ENCODE measurements at regions not wholly inside any gene's neighbourhood (a gene's known extent, or its start where the extent isn't known, plus 50 kb on each side); places are given as distances from the start of the nearest gene placed in this dataset.

GRCh38 chr13:109516186-109516585 is 270.2 kb downstream of the IRS2 start:
- Histone ChIP-seq H3K23ac (ENCODE audit: low read length) (no peak overlapping the region), H3K79me1 (ENCODE audit: low read length) (no peaks in the 10 kb centered on the region), H3K18ac (ENCODE audit: low read length) (no peak overlapping the region), H2BK5ac (ENCODE audit: low read depth, low read length, poor library complexity) (no peak overlapping the region), H3K4me1 (ENCODE audit: control insufficient read depth in 1 of 2, insufficient read depth in 2 of 2, low read length in 2 of 2) (no peaks in the 10 kb centered on the region), H3K27me3 (ENCODE audit: insufficient read depth, low read length) (no peaks in the 10 kb centered on the region), H2AK5ac (ENCODE audit: low read length) (no peak overlapping the region), H4K91ac (ENCODE audit: low read depth, low read length) (no peak overlapping the region), H4K12ac (ENCODE audit: low read depth, low read length) (no peak overlapping the region), H4K8ac (ENCODE audit: low read depth, low read length) (no peak overlapping the region), H3K9ac (ENCODE audit: low read length) (no peak overlapping the region), H2BK12ac (ENCODE audit: low read length) (no peak overlapping the region), H3K36me3 (ENCODE audit: control insufficient read depth in 1 of 2, insufficient read depth in 2 of 2, low read length in 2 of 2) (no peaks in the 10 kb centered on the region), H3K4me2 (ENCODE audit: low read length) (no peak overlapping the region), H3K4me3 (ENCODE audit: low read depth, low read length) (no peak overlapping the region), H3K79me2 (ENCODE audit: control insufficient read depth, insufficient read depth, low read length, poor library complexity) (no peaks in the 10 kb centered on the region), H2AFZ (ENCODE audit: insufficient read depth, low read length, poor library complexity) (no peak overlapping the region), H3K9me3 (ENCODE audit: insufficient read depth, low read depth, low read length) (no peaks in the 10 kb centered on the region), H3K4ac (ENCODE audit: low read depth, low read length) (no peak overlapping the region), H3K27ac (ENCODE audit: low read depth, low read length) (no peak overlapping the region), H2BK120ac (ENCODE audit: insufficient read depth, low read length, poor library complexity) (no peak overlapping the region), H3K14ac (ENCODE audit: low read length) (no peak overlapping the region)
- WGBS (ENCODE audit: extremely low coverage, insufficient coverage, insufficient read length) = no CpG with 5 or more reads among the region's 4 CpGs
- DNase-seq = peak in 1 of 2 donors; percentile 18

- Histone ChIP-seq H3K18ac (ENCODE audit: low read length) (no peak overlapping the region), H2BK5ac (ENCODE audit: low read depth, low read length, poor library complexity) (no peak overlapping the region), H3K27ac (ENCODE audit: low read depth, low read length) (no peak overlapping the region), H2AK5ac (ENCODE audit: low read length) (no peak overlapping the region), H3K79me1 (ENCODE audit: low read length) (no peaks in the 10 kb centered on the region), H4K8ac (ENCODE audit: low read depth, low read length) (no peak overlapping the region), H3K36me3 (ENCODE audit: control insufficient read depth in 1 of 2, insufficient read depth in 2 of 2, low read length in 2 of 2) (no peaks in the 10 kb centered on the region), H3K79me2 (ENCODE audit: control insufficient read depth, insufficient read depth, low read length, poor library complexity) (no peaks in the 10 kb centered on the region), H3K4ac (ENCODE audit: low read depth, low read length) (no peak overlapping the region), H4K91ac (ENCODE audit: low read depth, low read length) (no peak overlapping the region), H3K9ac (ENCODE audit: low read length) (no peak overlapping the region), H3K4me2 (ENCODE audit: low read length) (no peak overlapping the region), H3K23ac (ENCODE audit: low read length) (no peak overlapping the region), H3K4me1 (ENCODE audit: control insufficient read depth in 1 of 2, insufficient read depth in 2 of 2, low read length in 2 of 2) (peaks cover 2 to 3% of the 10 kb centered on the region in 2 experiments), H2BK120ac (ENCODE audit: insufficient read depth, low read length, poor library complexity) (no peak overlapping the region), H3K27me3 (ENCODE audit: insufficient read depth, low read length) (no peaks in the 10 kb centered on the region), H3K4me3 (ENCODE audit: low read depth, low read length) (no peak overlapping the region), H4K12ac (ENCODE audit: low read depth, low read length) (no peak overlapping the region), H3K9me3 (ENCODE audit: insufficient read depth, low read depth, low read length) (no peaks in the 10 kb centered on the region), H3K14ac (ENCODE audit: low read length) (no peak overlapping the region), H2AFZ (ENCODE audit: insufficient read depth, low read length, poor library complexity) (no peak overlapping the region), H2BK12ac (ENCODE audit: low read length) (no peak overlapping the region)
- DNase-seq = peak; percentile 32 to 63
- no CpG with 5 or more reads among the region's 3 CpGs for WGBS (ENCODE audit: extremely low coverage, insufficient coverage, insufficient read length)
Measured at GRCh38 chr13:109510013-109510412, 276.4 kb downstream of the IRS2 start.

GRCh38 chr13:109509154-109509900 is 277.1 kb downstream of the IRS2 start:
- no peak overlapping the region for H3K4me2 ChIP-seq (ENCODE audit: low read length)
- peaks cover 2 to 3% of the 10 kb centered on the region in 2 experiments for H3K4me1 ChIP-seq (ENCODE audit: control insufficient read depth in 1 of 2, insufficient read depth in 2 of 2, low read length in 2 of 2)
- H2AK5ac ChIP-seq (ENCODE audit: low read length) = no peak overlapping the region
- no peak overlapping the region for H3K14ac ChIP-seq (ENCODE audit: low read length)
- H2BK12ac ChIP-seq (ENCODE audit: low read length) = no peak overlapping the region
- no peak overlapping the region for H2BK5ac ChIP-seq (ENCODE audit: low read depth, low read length, poor library complexity)
- H3K27me3 ChIP-seq (ENCODE audit: insufficient read depth, low read length) = no peaks in the 10 kb centered on the region
- no peaks in the 10 kb centered on the region for H3K36me3 ChIP-seq (ENCODE audit: control insufficient read depth in 1 of 2, insufficient read depth in 2 of 2, low read length in 2 of 2)
- H4K8ac ChIP-seq (ENCODE audit: low read depth, low read length) = no peak overlapping the region
- no peak overlapping the region for H3K4me3 ChIP-seq (ENCODE audit: low read depth, low read length)
- H4K12ac ChIP-seq (ENCODE audit: low read depth, low read length) = no peak overlapping the region
- H4K91ac ChIP-seq (ENCODE audit: low read depth, low read length) = no peak overlapping the region
- no peak overlapping the region for H3K4ac ChIP-seq (ENCODE audit: low read depth, low read length)
- H2BK120ac ChIP-seq (ENCODE audit: insufficient read depth, low read length, poor library complexity) = no peak overlapping the region
- peak; percentile 84 to 97 for DNase-seq
- no peaks in the 10 kb centered on the region for H3K9me3 ChIP-seq (ENCODE audit: insufficient read depth, low read depth, low read length)
- H3K9ac ChIP-seq (ENCODE audit: low read length) = no peak overlapping the region
- H3K23ac ChIP-seq (ENCODE audit: low read length) = no peak overlapping the region
- no peak overlapping the region for H2AFZ ChIP-seq (ENCODE audit: insufficient read depth, low read length, poor library complexity)
- H3K27ac ChIP-seq (ENCODE audit: low read depth, low read length) = no peak overlapping the region
- H3K79me2 ChIP-seq (ENCODE audit: control insufficient read depth, insufficient read depth, low read length, poor library complexity) = no peaks in the 10 kb centered on the region
- H3K18ac ChIP-seq (ENCODE audit: low read length) = no peak overlapping the region
- WGBS (ENCODE audit: extremely low coverage, insufficient coverage, insufficient read length) = no CpG with 5 or more reads among the region's 4 CpGs
- no peaks in the 10 kb centered on the region for H3K79me1 ChIP-seq (ENCODE audit: low read length)

- no peaks in the 10 kb centered on the region for H3K36me3 ChIP-seq (ENCODE audit: control insufficient read depth in 1 of 2, insufficient read depth in 2 of 2, low read length in 2 of 2)
Measured at GRCh38 chr13:109500146-109500773, 286.1 kb downstream of the IRS2 start.

More at GRCh38 chr13:109500146-109500773, 286.1 kb downstream of the IRS2 start:
- H3K18ac ChIP-seq (ENCODE audit: low read length) = no peak overlapping the region
- no peak overlapping the region for H2AFZ ChIP-seq (ENCODE audit: insufficient read depth, low read length, poor library complexity)
- no peak overlapping the region for H3K4me2 ChIP-seq (ENCODE audit: low read length)
- no peaks in the 10 kb centered on the region for H3K4me1 ChIP-seq (ENCODE audit: control insufficient read depth in 1 of 2, insufficient read depth in 2 of 2, low read length in 2 of 2)
- WGBS (ENCODE audit: extremely low coverage, insufficient coverage, insufficient read length) = no CpG with 5 or more reads among the region's 6 CpGs
- no peak overlapping the region for H2BK5ac ChIP-seq (ENCODE audit: low read depth, low read length, poor library complexity)
- no peak overlapping the region for H3K4ac ChIP-seq (ENCODE audit: low read depth, low read length)
- no peaks in the 10 kb centered on the region for H3K9me3 ChIP-seq (ENCODE audit: insufficient read depth, low read depth, low read length)
- H3K9ac ChIP-seq (ENCODE audit: low read length) = no peak overlapping the region
- H3K23ac ChIP-seq (ENCODE audit: low read length) = no peak overlapping the region
- no peak overlapping the region for H3K4me3 ChIP-seq (ENCODE audit: low read depth, low read length)
- H4K8ac ChIP-seq (ENCODE audit: low read depth, low read length) = no peak overlapping the region
- H2BK120ac ChIP-seq (ENCODE audit: insufficient read depth, low read length, poor library complexity) = no peak overlapping the region
- H4K91ac ChIP-seq (ENCODE audit: low read depth, low read length) = no peak overlapping the region
- no peak overlapping the region for H3K27ac ChIP-seq (ENCODE audit: low read depth, low read length)
- no peak overlapping the region for H4K12ac ChIP-seq (ENCODE audit: low read depth, low read length)
- H2BK12ac ChIP-seq (ENCODE audit: low read length) = no peak overlapping the region
- H3K79me1 ChIP-seq (ENCODE audit: low read length) = no peaks in the 10 kb centered on the region
- no peaks in the 10 kb centered on the region for H3K79me2 ChIP-seq (ENCODE audit: control insufficient read depth, insufficient read depth, low read length, poor library complexity)
- DNase-seq = no peak
- no peak overlapping the region for H3K14ac ChIP-seq (ENCODE audit: low read length)
- H2AK5ac ChIP-seq (ENCODE audit: low read length) = no peak overlapping the region
- no peaks in the 10 kb centered on the region for H3K27me3 ChIP-seq (ENCODE audit: insufficient read depth, low read length)

All from trophoblast cell (in vitro differentiated cells and primary cell).